Left renal pelvis (tissue), 4 donors: ENCODE measurements at regions not wholly inside any gene's neighbourhood (a gene's known extent, or its start where the extent isn't known, plus 50 kb on each side); places are given as distances from the start of the nearest gene placed in this dataset.

Experiments used
- DNase-seq, 4 donors: peaks; one replicate each; pipeline ENCODE4 v3.0.0-alpha.2; 2013; ENCODE audit warnings: low read depth in 4 of 4, low spot score in 3 of 4

- DNase-seq, result no peak
These were observed 111.5 kb upstream of the SYT1 start for GRCh38 chr12:78753058-78753457.

DNA sequence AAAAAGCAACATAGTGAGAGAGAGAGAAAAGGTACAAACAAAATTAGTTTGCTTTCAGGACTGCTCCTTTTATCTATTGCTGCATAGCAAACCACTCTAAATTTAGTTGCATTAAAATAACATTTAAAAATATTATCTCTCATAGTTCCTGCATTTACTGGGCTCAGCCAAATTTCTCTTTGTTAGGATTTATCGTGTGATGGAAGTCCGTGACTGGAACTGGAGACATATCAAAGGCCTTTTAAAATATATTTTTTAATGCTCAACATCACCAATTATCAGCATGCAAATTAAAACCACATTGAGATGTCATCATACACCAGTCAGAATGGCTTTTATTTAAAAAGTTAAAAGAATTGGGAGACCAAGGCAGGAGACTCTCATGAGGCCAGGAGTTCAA is 107.6 kb upstream of the SYT1 start:
- no peak for DNase-seq

DNA sequence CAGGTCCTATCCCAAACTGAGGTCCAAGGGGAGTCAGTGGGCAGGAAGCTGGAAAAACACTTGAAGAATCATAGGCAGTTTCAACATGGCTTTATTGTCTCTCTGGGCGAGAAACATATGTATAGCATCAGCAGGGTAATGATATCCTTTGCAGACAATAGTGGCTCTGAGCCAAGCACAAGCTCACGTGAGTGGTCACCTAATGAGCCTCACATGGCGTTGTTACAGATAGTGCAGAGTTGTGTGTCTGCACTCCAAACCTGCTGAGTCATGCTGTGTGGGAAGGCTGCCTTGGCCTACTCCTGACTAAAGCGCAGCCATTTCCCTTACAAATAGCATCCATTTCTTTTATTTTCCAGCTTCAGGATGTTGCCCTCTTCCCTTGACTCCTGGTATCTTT is 105.2 kb upstream of the SYT1 start:
- no peak for DNase-seq

DNA sequence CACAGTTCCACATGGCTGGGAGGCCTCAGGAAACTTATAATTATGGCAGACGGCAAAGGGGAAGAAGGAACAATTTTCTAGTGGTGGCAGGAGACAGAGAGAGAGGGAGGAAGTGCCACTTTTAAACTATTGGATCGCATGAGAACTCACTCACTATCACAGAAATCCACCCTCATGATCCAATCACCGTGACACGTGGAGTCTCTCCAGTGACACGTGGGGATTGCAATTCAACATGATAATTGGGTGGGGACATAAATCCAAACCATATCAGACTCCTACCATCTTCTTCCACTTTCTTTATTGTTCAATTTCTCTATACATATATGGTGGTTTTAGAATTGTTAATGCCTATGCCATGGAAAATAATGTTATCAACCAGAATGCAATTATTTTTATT is 103.7 kb upstream of the SYT1 start:
- DNase-seq, result no peak

DNA sequence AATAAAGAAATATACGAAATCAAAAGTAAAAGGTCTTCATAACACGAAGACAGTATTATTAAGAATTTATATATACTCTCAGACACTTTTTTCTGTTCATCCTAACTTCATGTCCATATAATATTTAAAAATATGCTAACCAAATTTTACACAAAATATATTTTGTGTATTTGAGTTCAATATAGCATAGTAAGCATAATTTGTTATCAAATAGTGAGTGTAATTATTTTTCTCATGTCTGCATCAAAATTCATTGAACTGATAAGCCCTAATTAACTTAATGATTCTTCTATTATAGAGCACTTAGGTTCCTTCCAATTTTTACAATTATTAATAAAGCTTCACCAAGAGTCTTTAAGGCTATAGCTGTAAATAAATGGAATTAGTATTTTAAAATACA is 99.7 kb upstream of the SYT1 start:
- no peak for DNase-seq

GRCh38 chr12:78767264-78767981 is 97.2 kb upstream of the SYT1 start:
- DNase-seq, result no peak

DNA sequence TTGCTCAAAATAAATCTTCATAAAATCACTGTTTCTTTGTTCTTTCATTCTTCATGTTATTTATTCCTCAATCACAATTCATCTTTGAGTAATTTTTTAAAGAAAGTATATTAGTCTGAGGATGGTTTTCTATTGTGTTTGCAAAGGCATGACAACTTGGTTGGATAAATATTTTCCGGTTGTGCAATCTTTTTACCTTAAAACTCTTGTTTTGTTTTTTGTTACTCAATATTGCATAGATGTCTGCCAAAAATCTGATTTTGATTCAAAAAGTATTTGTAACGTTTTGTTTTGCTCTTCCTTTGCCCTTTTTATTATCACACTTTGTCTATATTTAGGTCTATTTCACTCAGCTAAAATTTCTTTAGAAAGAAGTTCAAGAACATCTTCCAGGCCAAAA is 86.2 kb upstream of the SYT1 start:
- DNase-seq, result no peak

GRCh38 chr12:78787576-78787975 is 77.0 kb upstream of the SYT1 start:
- no peak for DNase-seq

GRCh38 chr12:78790148-78790547 is 74.4 kb upstream of the SYT1 start:
- DNase-seq, result no peak

DNA sequence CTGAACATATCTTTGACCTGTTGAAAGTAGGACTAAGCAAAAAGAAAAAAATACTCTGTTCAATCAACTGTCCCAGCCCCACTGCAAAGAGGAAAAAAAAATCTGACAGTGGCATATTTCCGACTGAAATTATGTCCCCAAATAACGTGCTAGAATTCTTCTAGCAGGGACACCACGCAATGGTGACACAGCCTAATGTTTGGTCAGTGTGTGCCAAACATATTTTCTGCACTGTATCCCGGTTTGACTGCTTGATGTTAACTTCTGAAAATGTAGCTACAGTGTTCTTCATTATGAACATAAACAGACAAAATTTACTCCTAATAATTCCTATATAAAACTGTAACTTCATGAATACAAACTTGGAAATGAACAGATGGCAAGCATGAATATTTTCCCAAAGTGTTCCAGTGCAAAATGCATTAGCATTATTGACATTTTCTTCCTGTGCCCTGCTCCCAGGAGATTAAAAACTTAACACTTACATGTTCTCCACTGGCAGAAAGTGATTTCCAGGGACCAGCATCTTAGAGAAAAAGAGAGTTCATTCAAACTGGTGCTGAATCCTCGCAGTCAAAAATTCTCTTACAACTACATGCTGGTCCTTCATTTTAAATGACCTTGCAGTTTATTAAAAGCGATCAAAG is 72.4 kb upstream of the SYT1 start:
- DNase-seq, result no peak

- no peak for DNase-seq
These were observed 71.1 kb upstream of the SYT1 start for GRCh38 chr12:78793491-78793890.

- DNase-seq, result no peak
These were observed 70.6 kb upstream of the SYT1 start for GRCh38 chr12:78793982-78794381.

GRCh38 chr12:78795934-78796445 is 68.6 kb upstream of the SYT1 start:
- DNase-seq, result no peak

DNA sequence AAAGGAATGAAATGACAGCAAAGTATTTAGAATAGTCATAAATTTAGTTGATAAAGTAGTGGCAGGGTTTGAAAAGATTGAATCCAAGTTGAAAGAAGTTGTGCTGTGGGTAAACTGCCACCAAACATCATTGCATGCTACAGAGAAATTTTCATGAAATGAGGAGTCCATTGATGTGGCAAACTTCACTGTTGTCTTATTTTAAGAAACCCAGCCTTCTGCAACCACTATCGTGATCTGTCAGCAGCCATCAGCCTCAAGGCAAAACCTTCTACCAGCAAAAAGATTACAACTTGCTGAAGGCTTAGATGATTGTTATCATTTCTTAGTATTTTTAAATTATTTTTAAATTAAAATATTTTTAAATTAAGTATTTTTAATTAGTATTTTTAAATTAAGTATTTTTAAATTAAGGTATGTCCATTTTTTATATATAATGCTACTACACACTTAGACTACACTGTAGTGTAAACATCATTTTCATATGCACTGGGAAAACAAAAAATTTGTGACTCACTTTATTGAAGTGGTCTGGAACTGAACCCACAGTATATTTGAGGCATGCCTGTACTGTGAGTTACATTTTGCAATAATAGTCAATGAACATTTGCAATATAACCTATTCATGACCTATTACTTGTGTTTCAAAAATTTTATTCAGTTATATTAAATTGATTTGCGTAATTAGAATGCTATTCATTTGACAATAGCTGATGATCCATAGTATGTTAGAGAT is 67.2 kb upstream of the SYT1 start:
- DNase-seq, result no peak

GRCh38 chr12:78799649-78800048 is 64.9 kb upstream of the SYT1 start:
- DNase-seq, result no peak

- DNase-seq, result no peak
These were observed 62.0 kb upstream of the SYT1 start for GRCh38 chr12:78802593-78802992.

- no peak for DNase-seq
These were observed 60.3 kb upstream of the SYT1 start for GRCh38 chr12:78804262-78804661.
